Adipocyte (in vitro differentiated cells): ENCODE measurements at regions not wholly inside any gene's neighbourhood (a gene's known extent, or its start where the extent isn't known, plus 50 kb on each side); places are given as distances from the start of the nearest gene placed in this dataset.
"Not testable (repeated sequence)": the region's sequence is repeated elsewhere in the genome, so short reads cannot be mapped to it uniquely, and the experiment has no call there.

Source experiments
- DNase-seq: peaks from one replicate; pipeline ENCODE4 v3.0.0-alpha.2; 2015; ENCODE audit warnings: low read depth
- H3K27me3 ChIP-seq: replicated peaks from 2 replicates; pipeline ENCODE4 v1.7.0; 2013; ENCODE audit warnings: mild to moderate bottlenecking, low read length, moderate library complexity; ENCODE audit not compliant: control insufficient read depth, insufficient read depth
- H3K36me3 ChIP-seq: 2 replicates; pipeline ENCODE4 v1.7.0; 2013; ENCODE audit warnings: low read length, mild to moderate bottlenecking, moderate library complexity; ENCODE audit not compliant: control insufficient read depth, insufficient read depth, severe bottlenecking
- H3K4me1 ChIP-seq: 2 replicates; pipeline ENCODE4 v1.7.0; 2013; ENCODE audit warnings: mild to moderate bottlenecking, low read length, moderate library complexity; ENCODE audit not compliant: control insufficient read depth, insufficient read depth
- H3K4me3 ChIP-seq: 2 replicates; pipeline ENCODE4 v1.7.0; 2013; ENCODE audit warnings: mild to moderate bottlenecking, low read length, moderate library complexity
- H3K9ac ChIP-seq: 2 replicates; pipeline ENCODE4 v1.7.0; 2013; ENCODE audit warnings: mild to moderate bottlenecking, low read length, moderate library complexity
- H3K9me3 ChIP-seq: 2 replicates; pipeline ENCODE4 v1.7.0; 2013; ENCODE audit warnings: mild to moderate bottlenecking, low read length, moderate library complexity; ENCODE audit not compliant: control insufficient read depth

DNA sequence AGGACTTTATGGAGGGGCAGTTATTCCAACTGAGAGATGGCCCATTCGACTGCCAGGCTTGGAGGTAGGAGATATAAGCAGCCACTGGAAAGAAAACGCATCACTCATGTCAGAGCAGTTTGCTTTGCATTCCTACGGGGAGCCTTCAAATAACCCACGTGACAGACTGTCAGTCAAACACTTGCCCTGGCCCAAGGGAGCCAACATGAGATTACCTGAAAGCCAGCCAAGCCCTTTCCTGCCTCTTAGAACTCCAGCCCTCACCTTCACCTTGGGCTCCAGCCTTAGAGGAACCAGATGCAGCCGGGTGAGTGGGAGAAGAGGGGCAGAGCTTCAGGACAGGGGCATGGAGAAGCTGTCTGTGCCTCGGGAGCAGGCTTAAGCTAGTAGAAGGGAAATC is 95.3 kb upstream of the CXCL13 start:
- Histone ChIP-seq H3K36me3 (no peaks in the 10 kb centered on the region), H3K9me3 (no peaks in the 10 kb centered on the region), H3K9ac (no peak overlapping the region), H3K4me1 (no peaks in the 10 kb centered on the region), H3K4me3 (no peak overlapping the region), H3K27me3 (peaks cover 42% of the 10 kb centered on the region)
- DNase-seq = no peak

DNA sequence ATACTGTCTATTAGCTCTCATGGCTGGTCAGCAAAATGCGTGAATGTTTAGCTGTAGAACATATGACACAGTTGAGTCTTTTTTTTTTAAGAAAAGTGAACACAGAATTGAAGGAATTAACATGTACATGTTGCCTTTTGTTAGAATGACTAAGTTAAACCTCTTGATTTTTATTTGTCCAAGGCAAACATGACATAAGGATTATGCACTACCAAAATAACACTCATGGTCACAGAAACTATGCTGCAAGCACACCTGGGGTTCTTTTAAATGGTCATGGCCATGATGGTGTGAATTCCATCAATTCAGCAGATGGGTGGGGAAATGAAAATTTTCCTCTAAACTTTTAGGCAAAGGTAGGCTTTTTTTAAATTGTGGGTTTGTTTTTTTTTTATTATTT is 80.1 kb upstream of the CXCL13 start:
- Histone ChIP-seq H3K27me3 (no peaks in the 10 kb centered on the region), H3K4me3 (no peak overlapping the region), H3K4me1 (no peaks in the 10 kb centered on the region), H3K9me3 (peaks cover 3% of the 10 kb centered on the region), H3K9ac (no peak overlapping the region), H3K36me3 (no peaks in the 10 kb centered on the region)
- no peak for DNase-seq

GRCh38 chr4:77527900-77528299 is 77.7 kb upstream of the CXCL13 start:
- H3K27me3 ChIP-seq, H3K36me3 ChIP-seq, H3K4me3 ChIP-seq, H3K9ac ChIP-seq, H3K9me3 ChIP-seq, DNase-seq, H3K4me1 ChIP-seq: not testable (repeated sequence)

GRCh38 chr4:77538144-77538543 is 67.5 kb upstream of the CXCL13 start:
- Histone ChIP-seq H3K36me3 (no peaks in the 10 kb centered on the region), H3K9me3 (peaks cover 9% of the 10 kb centered on the region), H3K4me3 (no peak overlapping the region), H3K27me3 (peaks cover 23% of the 10 kb centered on the region), H3K4me1 (peaks cover 18% of the 10 kb centered on the region), H3K9ac (no peak overlapping the region)
- DNase-seq = peak; percentile 77

DNA sequence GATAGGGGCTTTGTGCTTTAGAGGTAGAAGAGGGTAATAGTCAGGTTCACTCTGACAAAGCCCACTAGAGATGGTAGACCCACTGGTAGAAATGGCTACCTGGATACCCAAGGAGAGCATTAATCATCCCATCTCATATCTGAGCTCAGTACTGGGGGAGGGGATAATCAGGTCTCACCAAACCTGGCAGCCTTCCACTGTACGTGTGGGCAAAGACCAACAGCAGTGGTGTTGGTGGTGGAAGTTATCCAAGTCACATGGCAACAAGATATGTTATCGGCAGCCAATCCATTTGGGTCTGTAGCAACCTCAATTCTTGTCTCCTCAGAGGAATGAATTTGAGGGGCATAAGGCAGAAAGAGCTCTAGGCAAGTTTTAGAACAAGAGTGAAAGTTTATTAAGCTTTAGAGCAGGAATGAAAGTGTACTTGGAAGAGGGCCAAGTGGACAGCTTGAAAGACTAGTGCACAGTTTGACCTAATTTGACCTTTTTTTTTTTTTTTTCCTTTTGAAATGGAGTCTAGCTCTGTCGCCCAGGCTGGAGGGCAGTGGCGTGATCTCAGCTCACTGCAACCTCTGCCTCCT is 67.0 kb upstream of the CXCL13 start:
- Histone ChIP-seq H3K4me3 (no peak overlapping the region), H3K9ac (no peak overlapping the region), H3K27me3 (peaks cover 23% of the 10 kb centered on the region), H3K9me3 (peaks cover 9% of the 10 kb centered on the region), H3K4me1 (peaks cover 18% of the 10 kb centered on the region), H3K36me3 (no peaks in the 10 kb centered on the region)
- peak; percentile 13 for DNase-seq
